ENCODE measurements at regions not wholly inside any gene's neighbourhood (a gene's known extent, or its start where the extent isn't known, plus 50 kb on each side); places are given as distances from the start of the nearest gene placed in this dataset.

GRCh38 chr12:105461944-105462762, 131.7 kb downstream of the C12orf75 start:
- DNase-seq: no peak
- no peak overlapping the region for H3K4me3 Mint-ChIP-seq
- Histone ChIP-seq H3K36me3 (ENCODE audit: control insufficient read depth in 2 of 3, insufficient read depth in 3 of 3, low read length in 3 of 3) (no peaks in the 10 kb centered on the region), H3K27me3 (ENCODE audit: control insufficient read depth in 2 of 2, insufficient read depth in 2 of 2, low read length in 2 of 2) (no peaks in the 10 kb centered on the region), H3K4me3 (ENCODE audit: low read length) (no peak overlapping the region), H3K9me3 (ENCODE audit: control insufficient read depth in 2 of 3, low read length in 3 of 3) (no peaks in the 10 kb centered on the region), H3K27ac (ENCODE audit: low read depth, low read length) (no peak overlapping the region), H3K4me1 (ENCODE audit: control insufficient read depth in 2 of 2, insufficient read depth in 2 of 2, low read length in 2 of 2) (no peaks in the 10 kb centered on the region)
- H3K9me3 Mint-ChIP-seq: peaks cover 0 to 12% (median 2%) of the 10 kb centered on the region in 11 donors
- ATAC-seq: no peak
- intact Hi-C loops (cut with micrococcal nuclease): no loop called here
- ChIA-PET CTCF (no interaction called here), POLR2A (interaction anchor here (0.7 kb wide), 1 partner anchor 243 kb away, joined by 3 read pairs; no protein-coding TSS in a partner anchor)
- H3K27me3 Mint-ChIP-seq: peaks cover 10 to 28% (median 22%) of the 10 kb centered on the region in 5 donors
- H3K4me1 Mint-ChIP-seq: no peaks in the 10 kb centered on the region
- no peak overlapping the region for H3K27ac Mint-ChIP-seq
- no peaks in the 10 kb centered on the region for H3K36me3 Mint-ChIP-seq

DNA sequence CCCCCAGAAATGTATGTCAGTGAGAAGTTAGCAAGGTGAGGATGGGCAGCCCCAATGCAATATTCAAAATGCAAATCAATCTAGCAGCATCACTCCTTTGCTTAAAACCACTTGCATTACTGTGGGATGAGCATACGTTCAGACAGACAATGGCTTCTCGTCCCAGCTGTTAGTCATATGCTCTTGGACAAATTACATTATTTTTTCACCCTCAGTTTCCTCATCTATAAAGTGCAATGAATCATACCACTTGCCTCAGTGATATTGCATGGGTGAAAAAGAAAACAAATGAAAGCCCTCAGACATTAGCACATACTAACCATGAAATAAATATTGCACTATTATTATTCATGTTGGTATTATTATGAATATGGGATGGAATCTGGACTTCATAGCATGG, 132.3 kb downstream of the C12orf75 start:
- Mint-ChIP-seq H3K4me3 (no peak overlapping the region), H3K27me3 (peaks cover 10 to 28% (median 22%) of the 10 kb centered on the region in 5 donors), H3K4me1 (no peaks in the 10 kb centered on the region), H3K9me3 (peaks cover 0 to 12% (median 2%) of the 10 kb centered on the region in 11 donors), H3K27ac (no peak overlapping the region), H3K36me3 (no peaks in the 10 kb centered on the region)
- H3K4me1 ChIP-seq (ENCODE audit: control insufficient read depth in 2 of 2, insufficient read depth in 2 of 2, low read length in 2 of 2): no peaks in the 10 kb centered on the region
- DNase-seq (no peak), ATAC-seq (no peak)
- H3K36me3 ChIP-seq (ENCODE audit: control insufficient read depth in 2 of 3, insufficient read depth in 3 of 3, low read length in 3 of 3): no peaks in the 10 kb centered on the region
- CTCF ChIA-PET: no interaction called here
- H3K27ac ChIP-seq (ENCODE audit: low read depth, low read length): no peak overlapping the region
- H3K4me3 ChIP-seq (ENCODE audit: low read length): no peak overlapping the region
- no peaks in the 10 kb centered on the region for H3K9me3 ChIP-seq (ENCODE audit: control insufficient read depth in 2 of 3, low read length in 3 of 3)
- POLR2A ChIA-PET: interaction anchor here (0.7 kb wide), 1 partner anchor 244 kb away, joined by 3 read pairs; no protein-coding TSS in a partner anchor
- intact Hi-C loops (cut with micrococcal nuclease): no loop called here
- no peaks in the 10 kb centered on the region for H3K27me3 ChIP-seq (ENCODE audit: control insufficient read depth in 2 of 2, insufficient read depth in 2 of 2, low read length in 2 of 2)

DNA sequence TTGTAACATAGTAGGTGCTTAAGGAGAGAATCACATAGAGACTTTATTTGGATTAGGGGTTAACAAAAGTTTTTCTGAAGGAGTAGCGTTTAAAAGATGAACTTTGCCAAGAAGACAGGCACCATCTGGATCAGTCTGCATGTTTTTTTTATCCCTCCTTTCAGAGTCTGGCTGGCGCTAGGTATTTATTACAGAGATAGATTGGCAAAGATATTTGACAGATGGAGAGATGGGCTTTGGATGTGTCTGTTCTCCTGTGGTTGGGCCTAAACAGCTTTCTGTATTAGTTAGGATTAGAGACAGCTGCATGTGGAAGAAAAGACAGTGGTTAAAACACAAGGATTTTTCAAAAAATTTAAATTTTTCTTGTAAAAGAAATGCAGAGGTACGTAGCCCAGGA, 133.9 kb downstream of the C12orf75 start:
- intact Hi-C loops (cut with micrococcal nuclease): no loop called here
- H3K4me3 Mint-ChIP-seq: no peak overlapping the region
- no peaks in the 10 kb centered on the region for H3K36me3 Mint-ChIP-seq
- no peak overlapping the region for H3K4me3 ChIP-seq (ENCODE audit: low read length)
- POLR2A ChIA-PET: no interaction called here
- H3K27ac Mint-ChIP-seq: no peak overlapping the region
- no peak overlapping the region for H3K27ac ChIP-seq (ENCODE audit: low read depth, low read length)
- H3K9me3 ChIP-seq (ENCODE audit: control insufficient read depth in 2 of 3, low read length in 3 of 3): no peaks in the 10 kb centered on the region
- H3K4me1 Mint-ChIP-seq: no peaks in the 10 kb centered on the region
- DNase-seq (no peak), ATAC-seq (no peak)
- H3K36me3 ChIP-seq (ENCODE audit: control insufficient read depth in 2 of 3, insufficient read depth in 3 of 3, low read length in 3 of 3): no peaks in the 10 kb centered on the region
- peaks cover 7 to 28% (median 13%) of the 10 kb centered on the region in 5 donors for H3K27me3 Mint-ChIP-seq
- CTCF ChIA-PET: no interaction called here
- no peaks in the 10 kb centered on the region for H3K27me3 ChIP-seq (ENCODE audit: control insufficient read depth in 2 of 2, insufficient read depth in 2 of 2, low read length in 2 of 2)
- no peaks in the 10 kb centered on the region for H3K4me1 ChIP-seq (ENCODE audit: control insufficient read depth in 2 of 2, insufficient read depth in 2 of 2, low read length in 2 of 2)
- H3K9me3 Mint-ChIP-seq: no peaks in the 10 kb centered on the region

GRCh38 chr12:105466231-105466900, 135.9 kb downstream of the C12orf75 start:
- Histone ChIP-seq H3K4me1 (ENCODE audit: control insufficient read depth in 2 of 2, insufficient read depth in 2 of 2, low read length in 2 of 2) (no peaks in the 10 kb centered on the region), H3K9me3 (ENCODE audit: control insufficient read depth in 2 of 3, low read length in 3 of 3) (no peaks in the 10 kb centered on the region), H3K4me3 (ENCODE audit: low read length) (no peak overlapping the region), H3K27me3 (ENCODE audit: control insufficient read depth in 2 of 2, insufficient read depth in 2 of 2, low read length in 2 of 2) (no peaks in the 10 kb centered on the region), H3K27ac (ENCODE audit: low read depth, low read length) (no peak overlapping the region), H3K36me3 (ENCODE audit: control insufficient read depth in 2 of 3, insufficient read depth in 3 of 3, low read length in 3 of 3) (no peaks in the 10 kb centered on the region)
- Mint-ChIP-seq H3K36me3 (no peaks in the 10 kb centered on the region), H3K9me3 (no peaks in the 10 kb centered on the region), H3K27ac (no peak overlapping the region), H3K4me1 (no peaks in the 10 kb centered on the region), H3K27me3 (peaks cover 5 to 25% (median 10%) of the 10 kb centered on the region in 5 donors), H3K4me3 (no peak overlapping the region)
- CTCF ChIA-PET: no interaction called here
- ATAC-seq (no peak), DNase-seq (no peak)
- POLR2A ChIA-PET: no interaction called here
- intact Hi-C loops (cut with micrococcal nuclease): no loop called here

DNA sequence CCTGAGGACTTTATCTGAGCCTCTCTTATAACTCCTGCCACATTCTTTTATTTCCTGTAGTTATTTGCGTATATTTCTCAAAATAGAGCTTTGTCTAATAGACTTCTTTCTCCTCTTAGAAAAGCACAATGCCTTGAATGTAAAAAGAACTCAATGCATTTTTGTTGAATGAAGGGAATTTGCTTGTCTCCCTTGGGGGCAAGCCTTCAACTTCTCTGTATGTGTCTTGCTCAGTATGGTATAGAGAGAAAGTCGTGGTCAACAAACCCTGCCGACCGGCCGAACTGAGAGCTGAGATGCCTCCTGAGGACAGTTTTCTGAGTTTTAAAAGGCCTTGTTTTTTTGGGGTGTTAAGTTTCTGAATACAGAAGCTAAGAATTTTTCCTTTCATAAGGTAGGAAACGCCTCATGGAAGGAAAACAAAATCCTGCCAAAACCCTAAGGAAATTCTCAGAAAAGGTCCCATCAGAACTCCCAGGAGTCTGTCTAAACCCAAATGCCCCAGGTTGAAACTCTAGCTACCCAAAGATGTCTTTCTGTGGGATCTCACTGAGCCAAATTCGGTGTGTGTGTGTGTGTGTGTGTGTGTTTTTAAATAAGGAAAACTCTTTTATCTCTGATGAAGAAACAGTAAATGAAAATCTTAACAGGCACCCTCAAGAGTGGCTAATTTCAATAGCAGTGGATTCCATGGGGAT, 136.6 kb downstream of the C12orf75 start:
- H3K27ac Mint-ChIP-seq: no peak overlapping the region
- peaks cover 5 to 25% (median 10%) of the 10 kb centered on the region in 5 donors for H3K27me3 Mint-ChIP-seq
- Histone ChIP-seq H3K4me1 (ENCODE audit: control insufficient read depth in 2 of 2, insufficient read depth in 2 of 2, low read length in 2 of 2) (no peaks in the 10 kb centered on the region), H3K36me3 (ENCODE audit: control insufficient read depth in 2 of 3, insufficient read depth in 3 of 3, low read length in 3 of 3) (no peaks in the 10 kb centered on the region), H3K9me3 (ENCODE audit: control insufficient read depth in 2 of 3, low read length in 3 of 3) (no peaks in the 10 kb centered on the region), H3K27ac (ENCODE audit: low read depth, low read length) (no peak overlapping the region), H3K4me3 (ENCODE audit: low read length) (no peak overlapping the region), H3K27me3 (ENCODE audit: control insufficient read depth in 2 of 2, insufficient read depth in 2 of 2, low read length in 2 of 2) (no peaks in the 10 kb centered on the region)
- ChIA-PET CTCF (no interaction called here), POLR2A (no interaction called here)
- H3K4me3 Mint-ChIP-seq: no peak overlapping the region
- intact Hi-C loops (cut with micrococcal nuclease): no loop called here
- DNase-seq (no peak), ATAC-seq (no peak)
- H3K9me3 Mint-ChIP-seq: no peaks in the 10 kb centered on the region
- H3K36me3 Mint-ChIP-seq: no peaks in the 10 kb centered on the region
- H3K4me1 Mint-ChIP-seq: no peaks in the 10 kb centered on the region

DNA sequence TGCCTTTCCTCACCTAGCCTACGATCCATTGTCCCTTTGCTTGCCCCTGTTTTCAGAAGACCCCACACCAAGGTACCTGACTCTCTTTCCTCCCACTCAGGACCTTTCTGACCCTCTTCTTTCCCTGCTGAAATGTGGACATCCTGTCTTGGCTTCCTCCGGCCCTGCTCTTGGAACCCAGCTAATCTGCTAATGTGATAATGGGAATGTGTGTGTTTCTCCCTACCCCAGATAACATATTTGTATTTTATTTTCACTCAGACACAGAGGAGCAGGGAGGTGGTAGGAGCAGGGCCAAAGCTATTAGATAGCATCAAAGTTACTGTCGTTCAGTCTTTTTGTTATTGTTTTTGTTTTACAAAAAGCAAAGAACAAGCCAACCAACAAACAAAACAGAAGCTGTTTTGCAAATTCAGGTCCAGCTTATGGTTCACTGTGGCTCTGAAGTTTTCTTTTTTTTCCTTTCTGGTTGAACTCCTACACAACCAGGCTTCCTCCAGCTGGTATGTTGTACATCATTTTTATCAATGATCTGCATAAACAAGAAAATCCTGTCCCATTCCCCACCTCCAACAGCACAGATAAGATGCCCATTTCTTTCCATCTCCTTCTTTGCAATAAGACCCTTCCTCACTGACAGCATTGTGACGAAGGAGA, 137.3 kb downstream of the C12orf75 start:
- no peak overlapping the region for H3K4me3 Mint-ChIP-seq
- Histone ChIP-seq H3K36me3 (ENCODE audit: control insufficient read depth in 2 of 3, insufficient read depth in 3 of 3, low read length in 3 of 3) (no peaks in the 10 kb centered on the region), H3K27me3 (ENCODE audit: control insufficient read depth in 2 of 2, insufficient read depth in 2 of 2, low read length in 2 of 2) (no peaks in the 10 kb centered on the region), H3K9me3 (ENCODE audit: control insufficient read depth in 2 of 3, low read length in 3 of 3) (no peaks in the 10 kb centered on the region), H3K4me1 (ENCODE audit: control insufficient read depth in 2 of 2, insufficient read depth in 2 of 2, low read length in 2 of 2) (no peaks in the 10 kb centered on the region), H3K4me3 (ENCODE audit: low read length) (no peak overlapping the region), H3K27ac (ENCODE audit: low read depth, low read length) (no peak overlapping the region)
- CTCF ChIA-PET: no interaction called here
- ATAC-seq (no peak), DNase-seq (no peak)
- H3K9me3 Mint-ChIP-seq: peaks cover 0 to under 1% (median 0%) of the 10 kb centered on the region in 11 donors
- H3K4me1 Mint-ChIP-seq: no peaks in the 10 kb centered on the region
- peaks cover 5 to 25% (median 12%) of the 10 kb centered on the region in 5 donors for H3K27me3 Mint-ChIP-seq
- POLR2A ChIA-PET: no interaction called here
- intact Hi-C loops (cut with micrococcal nuclease): no loop called here
- no peaks in the 10 kb centered on the region for H3K36me3 Mint-ChIP-seq
- H3K27ac Mint-ChIP-seq: no peak overlapping the region

All from naive thymus-derived CD4-positive, alpha-beta T cell (primary cell).